Neural cell (in vitro differentiated cells): ENCODE measurements at regions not wholly inside any gene's neighbourhood (a gene's known extent, or its start where the extent isn't known, plus 50 kb on each side); places are given as distances from the start of the nearest gene placed in this dataset.

Experiments used
- H2AFZ ChIP-seq: fragments of 200-600, 300-800 bp; sonication (generic), shearing (Covaris generic); 2 replicates; pipeline ENCODE4 v1.6.0; 2014; ENCODE audit warnings: low read depth, mild to moderate bottlenecking, antibody characterized with exemption, low read length, moderate library complexity
- H3F3A ChIP-seq: fragments of 200-600 bp; shearing (Covaris generic); 2 replicates; pipeline ENCODE4 v1.6.1; 2016; ENCODE audit warnings: mild to moderate bottlenecking, moderate library complexity, mixed read lengths, antibody characterized with exemption, low read length; ENCODE audit not compliant: insufficient read depth, poor library complexity, severe bottlenecking
- H3K27ac ChIP-seq: fragments of 200-600, 300-800 bp; sonication (generic), shearing (Covaris generic); 2 replicates; pipeline ENCODE4 v1.5.1; 2014; ENCODE audit warnings: mild to moderate bottlenecking, low read length, moderate library complexity
- H3K27me3 ChIP-seq: fragments of 300-800, 200-600 bp; sonication (generic), shearing (Covaris generic); 2 replicates; pipeline ENCODE4 v1.6.0; 2014; ENCODE audit warnings: mild to moderate bottlenecking, low read depth, low read length, moderate library complexity; ENCODE audit not compliant: insufficient read depth
- H3K36me3 ChIP-seq: fragments of 300-800, 200-600 bp; sonication (generic), shearing (Covaris generic); 2 replicates; pipeline ENCODE4 v1.5.1; 2014; ENCODE audit warnings: mild to moderate bottlenecking, antibody characterized with exemption, low read length, moderate library complexity; ENCODE audit not compliant: insufficient read depth
- H3K4me2 ChIP-seq: fragments of 300-800, 200-600 bp; sonication (generic), shearing (Covaris generic); 2 replicates; pipeline ENCODE4 v1.6.0; 2014; ENCODE audit warnings: mild to moderate bottlenecking, low read length
- H3K4me3 ChIP-seq: fragments of 300-800, 200-600 bp; sonication (generic), shearing (Covaris generic); 2 replicates; pipeline ENCODE4 v1.5.1; 2014; ENCODE audit warnings: mild to moderate bottlenecking, low read length, moderate library complexity
- H3K79me2 ChIP-seq: fragments of 200-600 bp; shearing (Covaris generic); replicated peaks from 2 replicates; pipeline ENCODE4 v1.6.0; 2014; ENCODE audit warnings: mild to moderate bottlenecking, low read length, moderate library complexity; ENCODE audit not compliant: insufficient read depth
- H3K9ac ChIP-seq: fragments of 300-800, 200-600 bp; sonication (generic), shearing (Covaris generic); 2 replicates; pipeline ENCODE4 v1.6.1; 2016; ENCODE audit warnings: mild to moderate bottlenecking, low read length, mixed read lengths
- H3K9me2 ChIP-seq: fragments of 200-600 bp; shearing (Covaris generic); 2 replicates; pipeline ENCODE4 v1.6.1; 2016; ENCODE audit warnings: mild to moderate bottlenecking, low read length, mixed read lengths; ENCODE audit not compliant: insufficient read depth
- H3K9me3 ChIP-seq: fragments of 200-600, 300-800 bp; sonication (generic), shearing (Covaris generic); 2 replicates; pipeline ENCODE4 v1.6.1; 2016; ENCODE audit warnings: mild to moderate bottlenecking, mixed run types, low read length, moderate library complexity, mixed read lengths
- H4K20me1 ChIP-seq: fragments of 200-600 bp; shearing (Covaris generic); 2 replicates; pipeline ENCODE4 v1.6.1; 2016; ENCODE audit warnings: mild to moderate bottlenecking, mixed run types; ENCODE audit not compliant: insufficient read depth
- EP300 ChIP-seq: fragments of 450-650 bp; conservative IDR thresholded peaks from 2 replicates; pipeline ENCODE4 v1.6.1; 2014; ENCODE audit warnings: antibody characterized with exemption, mild to moderate bottlenecking, moderate library complexity; ENCODE audit not compliant: poor library complexity, severe bottlenecking
- EZH2 ChIP-seq: fragments of 200-600, 300-800 bp; shearing (Covaris generic), sonication (generic); IDR thresholded peaks from 2 replicates; pipeline ENCODE4 v1.6.1; 2014; ENCODE audit warnings: antibody characterized with exemption, low read length, borderline replicate concordance, mild to moderate bottlenecking; ENCODE audit not compliant: insufficient read depth, poor library complexity, severe bottlenecking
- MXI1 ChIP-seq: fragments of 450-650 bp; conservative IDR thresholded peaks from 2 replicates; pipeline ENCODE4 v1.6.1; 2014; ENCODE audit warnings: antibody characterized with exemption, mild to moderate bottlenecking; ENCODE audit not compliant: poor library complexity, severe bottlenecking
- POLR2AphosphoS5 ChIP-seq: IDR thresholded peaks from 2 replicates; pipeline ENCODE4 v1.6.1; 2012
- RAD21 ChIP-seq: fragments of 450-650 bp; conservative IDR thresholded peaks from 2 replicates; pipeline ENCODE4 v1.6.1; 2014; ENCODE audit warnings: antibody characterized with exemption, mild to moderate bottlenecking, moderate library complexity
- SMC3 ChIP-seq: fragments of 450-650 bp; conservative IDR thresholded peaks from 2 replicates; pipeline ENCODE4 v1.6.1; 2014; ENCODE audit warnings: antibody characterized with exemption, mild to moderate bottlenecking, moderate library complexity; ENCODE audit not compliant: poor library complexity
- TAF1 ChIP-seq: IDR thresholded peaks from 2 replicates; pipeline ENCODE4 v1.6.1; 2012; ENCODE audit warnings: low read depth
- TF ChIP-seq, protein P1 (sequence below): fragments of 450-650 bp; IDR thresholded peaks from 2 replicates; pipeline ENCODE4 v1.5.1; 2014; ENCODE audit warnings: antibody characterized with exemption, mild to moderate bottlenecking, moderate library complexity; ENCODE audit not compliant: poor library complexity, severe bottlenecking
- TF ChIP-seq, protein P2 (sequence below): IDR thresholded peaks from 2 replicates; pipeline ENCODE4 v1.6.1; 2012; ENCODE audit warnings: borderline replicate concordance

DNA sequence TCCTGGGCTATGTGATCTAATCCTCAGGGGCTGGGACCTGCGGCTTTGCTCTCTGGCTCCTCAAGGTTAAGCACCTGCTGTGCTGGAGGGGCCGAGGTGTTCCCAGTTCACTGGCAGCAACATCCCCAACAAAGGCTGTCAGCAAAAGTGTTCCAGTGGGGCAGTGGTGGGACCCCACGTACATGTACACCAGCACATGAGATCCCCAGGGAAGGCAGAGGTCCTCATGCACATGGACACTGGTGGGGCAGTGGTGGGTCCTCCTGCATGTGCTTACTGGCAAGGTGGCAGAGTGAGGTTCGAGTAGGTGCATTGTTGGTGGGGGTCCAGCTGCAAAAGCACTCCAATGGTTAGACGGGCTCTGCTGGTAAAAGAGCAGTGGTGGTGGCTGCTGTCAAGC is 255.6 kb upstream of the MPDZ start:
- Histone ChIP-seq H2AFZ (no peak overlapping the region), H4K20me1 (no peaks in the 10 kb centered on the region), H3K27me3 (no peaks in the 10 kb centered on the region), H3K9me2 (no peaks in the 10 kb centered on the region), H3K79me2 (no peaks in the 10 kb centered on the region), H3K4me2 (no peak overlapping the region), H3K9ac (no peak overlapping the region), H3K27ac (no peak overlapping the region), H3K4me3 (no peak overlapping the region), H3F3A (no peaks in the 10 kb centered on the region), H3K9me3 (peaks cover 2% of the 10 kb centered on the region), H3K36me3 (no peaks in the 10 kb centered on the region)
- no peak for TF ChIP-seq MXI1
- TF ChIP-seq EP300, result no peak
- TF ChIP-seq POLR2AphosphoS5, result no peak
- no peak for TF ChIP-seq RAD21
- TF ChIP-seq, protein P1, sequence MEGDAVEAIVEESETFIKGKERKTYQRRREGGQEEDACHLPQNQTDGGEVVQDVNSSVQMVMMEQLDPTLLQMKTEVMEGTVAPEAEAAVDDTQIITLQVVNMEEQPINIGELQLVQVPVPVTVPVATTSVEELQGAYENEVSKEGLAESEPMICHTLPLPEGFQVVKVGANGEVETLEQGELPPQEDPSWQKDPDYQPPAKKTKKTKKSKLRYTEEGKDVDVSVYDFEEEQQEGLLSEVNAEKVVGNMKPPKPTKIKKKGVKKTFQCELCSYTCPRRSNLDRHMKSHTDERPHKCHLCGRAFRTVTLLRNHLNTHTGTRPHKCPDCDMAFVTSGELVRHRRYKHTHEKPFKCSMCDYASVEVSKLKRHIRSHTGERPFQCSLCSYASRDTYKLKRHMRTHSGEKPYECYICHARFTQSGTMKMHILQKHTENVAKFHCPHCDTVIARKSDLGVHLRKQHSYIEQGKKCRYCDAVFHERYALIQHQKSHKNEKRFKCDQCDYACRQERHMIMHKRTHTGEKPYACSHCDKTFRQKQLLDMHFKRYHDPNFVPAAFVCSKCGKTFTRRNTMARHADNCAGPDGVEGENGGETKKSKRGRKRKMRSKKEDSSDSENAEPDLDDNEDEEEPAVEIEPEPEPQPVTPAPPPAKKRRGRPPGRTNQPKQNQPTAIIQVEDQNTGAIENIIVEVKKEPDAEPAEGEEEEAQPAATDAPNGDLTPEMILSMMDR, result no peak

DNA sequence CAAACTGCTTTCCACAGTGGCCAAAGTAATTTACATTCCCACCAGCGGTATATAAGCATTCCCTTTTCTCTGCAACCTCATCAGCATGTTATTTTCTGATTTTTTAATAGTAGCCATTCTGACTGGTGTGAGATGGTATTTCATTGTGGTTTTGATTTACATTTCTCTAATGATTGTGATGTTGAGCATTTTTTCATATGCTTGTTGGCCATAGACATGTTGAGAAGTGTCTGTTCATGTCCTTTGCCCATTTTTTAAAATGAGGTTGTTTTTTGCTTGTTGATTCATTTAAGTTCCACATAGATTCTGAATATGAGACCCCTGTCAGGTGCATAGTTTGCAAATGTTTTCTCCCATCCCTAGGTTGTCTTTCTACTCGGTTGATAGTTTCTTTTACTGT is 254.5 kb upstream of the MPDZ start:
- H3K9ac ChIP-seq, result no peak overlapping the region
- no peak overlapping the region for H2AFZ ChIP-seq
- no peak for TF ChIP-seq POLR2AphosphoS5
- TF ChIP-seq TAF1, result no peak
- no peak for TF ChIP-seq MXI1
- TF ChIP-seq, protein P2, sequence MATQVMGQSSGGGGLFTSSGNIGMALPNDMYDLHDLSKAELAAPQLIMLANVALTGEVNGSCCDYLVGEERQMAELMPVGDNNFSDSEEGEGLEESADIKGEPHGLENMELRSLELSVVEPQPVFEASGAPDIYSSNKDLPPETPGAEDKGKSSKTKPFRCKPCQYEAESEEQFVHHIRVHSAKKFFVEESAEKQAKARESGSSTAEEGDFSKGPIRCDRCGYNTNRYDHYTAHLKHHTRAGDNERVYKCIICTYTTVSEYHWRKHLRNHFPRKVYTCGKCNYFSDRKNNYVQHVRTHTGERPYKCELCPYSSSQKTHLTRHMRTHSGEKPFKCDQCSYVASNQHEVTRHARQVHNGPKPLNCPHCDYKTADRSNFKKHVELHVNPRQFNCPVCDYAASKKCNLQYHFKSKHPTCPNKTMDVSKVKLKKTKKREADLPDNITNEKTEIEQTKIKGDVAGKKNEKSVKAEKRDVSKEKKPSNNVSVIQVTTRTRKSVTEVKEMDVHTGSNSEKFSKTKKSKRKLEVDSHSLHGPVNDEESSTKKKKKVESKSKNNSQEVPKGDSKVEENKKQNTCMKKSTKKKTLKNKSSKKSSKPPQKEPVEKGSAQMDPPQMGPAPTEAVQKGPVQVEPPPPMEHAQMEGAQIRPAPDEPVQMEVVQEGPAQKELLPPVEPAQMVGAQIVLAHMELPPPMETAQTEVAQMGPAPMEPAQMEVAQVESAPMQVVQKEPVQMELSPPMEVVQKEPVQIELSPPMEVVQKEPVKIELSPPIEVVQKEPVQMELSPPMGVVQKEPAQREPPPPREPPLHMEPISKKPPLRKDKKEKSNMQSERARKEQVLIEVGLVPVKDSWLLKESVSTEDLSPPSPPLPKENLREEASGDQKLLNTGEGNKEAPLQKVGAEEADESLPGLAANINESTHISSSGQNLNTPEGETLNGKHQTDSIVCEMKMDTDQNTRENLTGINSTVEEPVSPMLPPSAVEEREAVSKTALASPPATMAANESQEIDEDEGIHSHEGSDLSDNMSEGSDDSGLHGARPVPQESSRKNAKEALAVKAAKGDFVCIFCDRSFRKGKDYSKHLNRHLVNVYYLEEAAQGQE, result no peak
- no peak for TF ChIP-seq EP300
- TF ChIP-seq, protein P1, result no peak
- no peak for TF ChIP-seq RAD21
- TF ChIP-seq EZH2, result no peak
- no peak for TF ChIP-seq SMC3
- H3K36me3 ChIP-seq, result no peaks in the 10 kb centered on the region
- H3K27ac ChIP-seq, result no peak overlapping the region
- no peak overlapping the region for H3K4me3 ChIP-seq
- no peaks in the 10 kb centered on the region for H3K9me2 ChIP-seq
- H3K9me3 ChIP-seq, result peaks cover 2% of the 10 kb centered on the region
- no peak overlapping the region for H3K4me2 ChIP-seq
- H3K79me2 ChIP-seq, result no peaks in the 10 kb centered on the region
- H3K27me3 ChIP-seq, result no peaks in the 10 kb centered on the region
- H4K20me1 ChIP-seq, result no peaks in the 10 kb centered on the region
- no peaks in the 10 kb centered on the region for H3F3A ChIP-seq
